ENCODE measurements at regions not wholly inside any gene's neighbourhood (a gene's known extent, or its start where the extent isn't known, plus 50 kb on each side); places are given as distances from the start of the nearest gene placed in this dataset.

DNA sequence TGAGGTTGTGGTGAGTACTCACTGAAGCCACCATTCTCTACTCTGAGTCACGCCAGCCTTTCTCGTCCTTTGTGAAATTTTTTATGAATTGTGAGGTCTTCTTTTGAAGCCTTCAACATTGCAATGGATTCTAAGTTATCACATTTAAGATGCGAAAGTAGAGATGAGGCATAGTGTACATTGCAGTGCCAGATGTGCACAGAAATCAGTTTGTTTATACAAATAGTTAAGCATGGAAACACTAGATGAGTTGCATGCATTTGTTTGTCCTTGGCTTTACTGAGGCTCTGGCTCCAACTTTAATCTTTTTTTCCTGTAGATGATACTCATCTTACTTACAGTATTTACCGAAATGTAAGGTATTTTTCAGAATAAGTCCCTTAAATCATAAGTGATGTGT is 453.7 kb upstream of the RIOK2 start (continued):
- TF ChIP-seq, protein P1, sequence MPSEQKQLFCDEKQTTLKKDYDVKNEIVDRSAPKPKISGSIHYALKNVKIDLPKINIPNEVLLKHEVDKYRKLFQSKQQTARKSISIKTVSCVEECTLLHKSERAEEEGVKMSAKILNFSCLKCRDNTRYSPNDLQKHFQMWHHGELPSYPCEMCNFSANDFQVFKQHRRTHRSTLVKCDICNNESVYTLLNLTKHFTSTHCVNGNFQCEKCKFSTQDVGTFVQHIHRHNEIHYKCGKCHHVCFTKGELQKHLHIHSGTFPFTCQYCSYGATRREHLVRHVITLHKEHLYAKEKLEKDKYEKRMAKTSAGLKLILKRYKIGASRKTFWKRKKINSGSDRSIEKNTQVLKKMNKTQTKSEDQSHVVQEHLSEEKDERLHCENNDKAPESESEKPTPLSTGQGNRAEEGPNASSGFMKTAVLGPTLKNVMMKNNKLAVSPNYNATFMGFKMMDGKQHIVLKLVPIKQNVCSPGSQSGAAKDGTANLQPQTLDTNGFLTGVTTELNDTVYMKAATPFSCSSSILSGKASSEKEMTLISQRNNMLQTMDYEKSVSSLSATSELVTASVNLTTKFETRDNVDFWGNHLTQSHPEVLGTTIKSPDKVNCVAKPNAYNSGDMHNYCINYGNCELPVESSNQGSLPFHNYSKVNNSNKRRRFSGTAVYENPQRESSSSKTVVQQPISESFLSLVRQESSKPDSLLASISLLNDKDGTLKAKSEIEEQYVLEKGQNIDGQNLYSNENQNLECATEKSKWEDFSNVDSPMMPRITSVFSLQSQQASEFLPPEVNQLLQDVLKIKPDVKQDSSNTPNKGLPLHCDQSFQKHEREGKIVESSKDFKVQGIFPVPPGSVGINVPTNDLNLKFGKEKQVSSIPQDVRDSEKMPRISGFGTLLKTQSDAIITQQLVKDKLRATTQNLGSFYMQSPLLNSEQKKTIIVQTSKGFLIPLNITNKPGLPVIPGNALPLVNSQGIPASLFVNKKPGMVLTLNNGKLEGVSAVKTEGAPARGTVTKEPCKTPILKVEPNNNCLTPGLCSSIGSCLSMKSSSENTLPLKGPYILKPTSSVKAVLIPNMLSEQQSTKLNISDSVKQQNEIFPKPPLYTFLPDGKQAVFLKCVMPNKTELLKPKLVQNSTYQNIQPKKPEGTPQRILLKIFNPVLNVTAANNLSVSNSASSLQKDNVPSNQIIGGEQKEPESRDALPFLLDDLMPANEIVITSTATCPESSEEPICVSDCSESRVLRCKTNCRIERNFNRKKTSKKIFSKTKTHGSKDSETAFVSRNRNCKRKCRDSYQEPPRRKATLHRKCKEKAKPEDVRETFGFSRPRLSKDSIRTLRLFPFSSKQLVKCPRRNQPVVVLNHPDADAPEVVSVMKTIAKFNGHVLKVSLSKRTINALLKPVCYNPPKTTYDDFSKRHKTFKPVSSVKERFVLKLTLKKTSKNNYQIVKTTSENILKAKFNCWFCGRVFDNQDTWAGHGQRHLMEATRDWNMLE (tag by site-specific recombination; conservative IDR thresholded peaks at IDR 0.05; ENCODE audit: low read depth), result no peak
- TF ChIP-seq ZNF140 (tag by site-specific recombination; IDR thresholded peaks at IDR 0.05), result no peak
- no peak for TF ChIP-seq ZNF10 (tag by site-specific recombination; IDR thresholded peaks at IDR 0.05)
- TF ChIP-seq, protein P2, sequence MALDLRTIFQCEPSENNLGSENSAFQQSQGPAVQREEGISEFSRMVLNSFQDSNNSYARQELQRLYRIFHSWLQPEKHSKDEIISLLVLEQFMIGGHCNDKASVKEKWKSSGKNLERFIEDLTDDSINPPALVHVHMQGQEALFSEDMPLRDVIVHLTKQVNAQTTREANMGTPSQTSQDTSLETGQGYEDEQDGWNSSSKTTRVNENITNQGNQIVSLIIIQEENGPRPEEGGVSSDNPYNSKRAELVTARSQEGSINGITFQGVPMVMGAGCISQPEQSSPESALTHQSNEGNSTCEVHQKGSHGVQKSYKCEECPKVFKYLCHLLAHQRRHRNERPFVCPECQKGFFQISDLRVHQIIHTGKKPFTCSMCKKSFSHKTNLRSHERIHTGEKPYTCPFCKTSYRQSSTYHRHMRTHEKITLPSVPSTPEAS (tag by site-specific recombination; IDR thresholded peaks at IDR 0.05), result no peak
- TF ChIP-seq, protein P3, sequence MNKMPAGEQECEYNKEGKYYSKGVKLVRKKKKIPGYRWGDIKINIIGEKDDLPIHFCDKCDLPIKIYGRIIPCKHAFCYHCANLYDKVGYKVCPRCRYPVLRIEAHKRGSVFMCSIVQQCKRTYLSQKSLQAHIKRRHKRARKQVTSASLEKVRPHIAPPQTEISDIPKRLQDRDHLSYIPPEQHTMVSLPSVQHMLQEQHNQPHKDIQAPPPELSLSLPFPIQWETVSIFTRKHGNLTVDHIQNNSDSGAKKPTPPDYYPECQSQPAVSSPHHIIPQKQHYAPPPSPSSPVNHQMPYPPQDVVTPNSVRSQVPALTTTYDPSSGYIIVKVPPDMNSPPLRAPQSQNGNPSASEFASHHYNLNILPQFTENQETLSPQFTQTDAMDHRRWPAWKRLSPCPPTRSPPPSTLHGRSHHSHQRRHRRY (tag by site-specific recombination; IDR thresholded peaks at IDR 0.05), result no peak
- TF ChIP-seq ZNF292 (tag by site-specific recombination; IDR thresholded peaks at IDR 0.05; ENCODE audit: borderline replicate concordance, low read depth), result no peak
- TF ChIP-seq SALL2 (tag by site-specific recombination; IDR thresholded peaks at IDR 0.05; ENCODE audit: borderline replicate concordance), result no peak
- TF ChIP-seq SP7 (tag by site-specific recombination; IDR thresholded peaks at IDR 0.05), result no peak
- no peak for TF ChIP-seq MYNN (tag by site-specific recombination; IDR thresholded peaks at IDR 0.05; ENCODE audit: borderline replicate concordance)
- no peak for TF ChIP-seq ZNF23 (tag by site-specific recombination; IDR thresholded peaks at IDR 0.05; ENCODE audit: borderline replicate concordance)
- TF ChIP-seq, protein P4, sequence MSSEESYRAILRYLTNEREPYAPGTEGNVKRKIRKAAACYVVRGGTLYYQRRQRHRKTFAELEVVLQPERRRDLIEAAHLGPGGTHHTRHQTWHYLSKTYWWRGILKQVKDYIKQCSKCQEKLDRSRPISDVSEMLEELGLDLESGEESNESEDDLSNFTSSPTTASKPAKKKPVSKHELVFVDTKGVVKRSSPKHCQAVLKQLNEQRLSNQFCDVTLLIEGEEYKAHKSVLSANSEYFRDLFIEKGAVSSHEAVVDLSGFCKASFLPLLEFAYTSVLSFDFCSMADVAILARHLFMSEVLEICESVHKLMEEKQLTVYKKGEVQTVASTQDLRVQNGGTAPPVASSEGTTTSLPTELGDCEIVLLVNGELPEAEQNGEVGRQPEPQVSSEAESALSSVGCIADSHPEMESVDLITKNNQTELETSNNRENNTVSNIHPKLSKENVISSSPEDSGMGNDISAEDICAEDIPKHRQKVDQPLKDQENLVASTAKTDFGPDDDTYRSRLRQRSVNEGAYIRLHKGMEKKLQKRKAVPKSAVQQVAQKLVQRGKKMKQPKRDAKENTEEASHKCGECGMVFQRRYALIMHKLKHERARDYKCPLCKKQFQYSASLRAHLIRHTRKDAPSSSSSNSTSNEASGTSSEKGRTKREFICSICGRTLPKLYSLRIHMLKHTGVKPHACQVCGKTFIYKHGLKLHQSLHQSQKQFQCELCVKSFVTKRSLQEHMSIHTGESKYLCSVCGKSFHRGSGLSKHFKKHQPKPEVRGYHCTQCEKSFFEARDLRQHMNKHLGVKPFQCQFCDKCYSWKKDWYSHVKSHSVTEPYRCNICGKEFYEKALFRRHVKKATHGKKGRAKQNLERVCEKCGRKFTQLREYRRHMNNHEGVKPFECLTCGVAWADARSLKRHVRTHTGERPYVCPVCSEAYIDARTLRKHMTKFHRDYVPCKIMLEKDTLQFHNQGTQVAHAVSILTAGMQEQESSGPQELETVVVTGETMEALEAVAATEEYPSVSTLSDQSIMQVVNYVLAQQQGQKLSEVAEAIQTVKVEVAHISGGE (tag by site-specific recombination; conservative IDR thresholded peaks at IDR 0.05; ENCODE audit: low read depth), result no peak

DNA sequence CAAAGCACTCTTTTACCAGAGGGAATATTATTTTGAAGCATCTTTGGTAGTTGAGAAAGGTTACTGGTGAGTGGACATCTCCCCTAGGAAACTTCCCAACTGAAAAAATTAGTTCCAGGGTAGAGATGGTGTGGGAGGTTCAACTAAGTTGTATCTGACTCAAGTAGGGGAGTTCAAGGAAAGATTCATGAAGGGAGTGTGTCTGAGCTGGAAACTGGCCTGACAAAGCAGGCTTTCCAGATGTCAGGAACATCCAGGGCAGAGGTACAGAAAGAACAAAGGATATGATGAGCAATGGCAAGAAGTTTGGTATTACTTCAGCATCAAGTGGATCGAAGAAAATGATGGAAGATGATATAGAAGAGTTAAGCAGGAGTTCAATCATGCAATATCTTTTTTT is 458.0 kb upstream of the RIOK2 start:
- no peak overlapping the region for H3K27ac ChIP-seq (ENCODE audit: extremely low read depth, low read depth, low read length)
- TF ChIP-seq ZNF140 (tag by site-specific recombination; IDR thresholded peaks at IDR 0.05), result no peak
- no peaks in the 10 kb centered on the region for H3K4me1 ChIP-seq (ENCODE audit: control insufficient read depth, insufficient read depth, low read length)
- H3K4me3 ChIP-seq (ENCODE audit: low read depth, low read length), result no peak overlapping the region
- H3K36me3 ChIP-seq (ENCODE audit: control insufficient read depth in 2 of 2, insufficient read depth in 1 of 2, low read length in 2 of 2), result no peaks in the 10 kb centered on the region
- no peaks in the 10 kb centered on the region for H3K9me3 ChIP-seq (ENCODE audit: control insufficient read depth, insufficient read depth, low read depth, low read length)
- ChIA-PET POLR2A (no interaction called here), CTCF (no interaction called here)

DNA sequence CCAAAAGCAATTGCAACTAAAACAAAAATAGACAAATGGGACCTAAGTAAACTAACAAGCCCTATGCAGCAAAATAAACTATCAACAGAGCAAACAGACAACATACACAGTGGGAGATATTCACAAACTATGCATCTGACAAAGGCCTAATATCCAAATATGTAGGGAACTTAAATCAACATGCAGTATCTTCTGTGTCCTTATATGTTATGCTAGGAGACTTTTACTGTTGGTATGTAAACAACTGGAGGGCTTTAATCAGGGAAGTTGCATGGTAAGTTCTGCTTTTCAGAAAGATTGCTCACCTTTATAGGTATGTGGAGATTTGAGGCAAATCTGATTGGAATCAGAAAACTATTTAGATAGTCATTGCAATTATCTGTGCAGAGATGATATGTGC is 461.2 kb upstream of the RIOK2 start:
- H3K36me3 ChIP-seq (ENCODE audit: control insufficient read depth in 2 of 2, insufficient read depth in 1 of 2, low read length in 2 of 2), result no peaks in the 10 kb centered on the region
- TF ChIP-seq ZNF596 (tag by site-specific recombination; IDR thresholded peaks at IDR 0.05) (no peak), MEIS1 (CRISPR knock-in tag; IDR thresholded peaks at IDR 0.05; ENCODE audit: borderline replicate concordance) (no peak), ZNF610 (tag by site-specific recombination; IDR thresholded peaks at IDR 0.05; ENCODE audit: borderline replicate concordance) (no peak), IKZF3 (tag by site-specific recombination; IDR thresholded peaks at IDR 0.05) (no peak)
- TF ChIP-seq, protein P5, sequence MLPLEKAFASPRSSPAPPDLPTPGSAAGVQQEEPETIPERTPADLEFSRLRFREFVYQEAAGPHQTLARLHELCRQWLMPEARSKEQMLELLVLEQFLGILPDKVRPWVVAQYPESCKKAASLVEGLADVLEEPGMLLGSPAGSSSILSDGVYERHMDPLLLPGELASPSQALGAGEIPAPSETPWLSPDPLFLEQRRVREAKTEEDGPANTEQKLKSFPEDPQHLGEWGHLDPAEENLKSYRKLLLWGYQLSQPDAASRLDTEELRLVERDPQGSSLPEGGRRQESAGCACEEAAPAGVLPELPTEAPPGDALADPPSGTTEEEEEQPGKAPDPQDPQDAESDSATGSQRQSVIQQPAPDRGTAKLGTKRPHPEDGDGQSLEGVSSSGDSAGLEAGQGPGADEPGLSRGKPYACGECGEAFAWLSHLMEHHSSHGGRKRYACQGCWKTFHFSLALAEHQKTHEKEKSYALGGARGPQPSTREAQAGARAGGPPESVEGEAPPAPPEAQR (tag by site-specific recombination; IDR thresholded peaks at IDR 0.05), result no peak
- TF ChIP-seq, protein P6, sequence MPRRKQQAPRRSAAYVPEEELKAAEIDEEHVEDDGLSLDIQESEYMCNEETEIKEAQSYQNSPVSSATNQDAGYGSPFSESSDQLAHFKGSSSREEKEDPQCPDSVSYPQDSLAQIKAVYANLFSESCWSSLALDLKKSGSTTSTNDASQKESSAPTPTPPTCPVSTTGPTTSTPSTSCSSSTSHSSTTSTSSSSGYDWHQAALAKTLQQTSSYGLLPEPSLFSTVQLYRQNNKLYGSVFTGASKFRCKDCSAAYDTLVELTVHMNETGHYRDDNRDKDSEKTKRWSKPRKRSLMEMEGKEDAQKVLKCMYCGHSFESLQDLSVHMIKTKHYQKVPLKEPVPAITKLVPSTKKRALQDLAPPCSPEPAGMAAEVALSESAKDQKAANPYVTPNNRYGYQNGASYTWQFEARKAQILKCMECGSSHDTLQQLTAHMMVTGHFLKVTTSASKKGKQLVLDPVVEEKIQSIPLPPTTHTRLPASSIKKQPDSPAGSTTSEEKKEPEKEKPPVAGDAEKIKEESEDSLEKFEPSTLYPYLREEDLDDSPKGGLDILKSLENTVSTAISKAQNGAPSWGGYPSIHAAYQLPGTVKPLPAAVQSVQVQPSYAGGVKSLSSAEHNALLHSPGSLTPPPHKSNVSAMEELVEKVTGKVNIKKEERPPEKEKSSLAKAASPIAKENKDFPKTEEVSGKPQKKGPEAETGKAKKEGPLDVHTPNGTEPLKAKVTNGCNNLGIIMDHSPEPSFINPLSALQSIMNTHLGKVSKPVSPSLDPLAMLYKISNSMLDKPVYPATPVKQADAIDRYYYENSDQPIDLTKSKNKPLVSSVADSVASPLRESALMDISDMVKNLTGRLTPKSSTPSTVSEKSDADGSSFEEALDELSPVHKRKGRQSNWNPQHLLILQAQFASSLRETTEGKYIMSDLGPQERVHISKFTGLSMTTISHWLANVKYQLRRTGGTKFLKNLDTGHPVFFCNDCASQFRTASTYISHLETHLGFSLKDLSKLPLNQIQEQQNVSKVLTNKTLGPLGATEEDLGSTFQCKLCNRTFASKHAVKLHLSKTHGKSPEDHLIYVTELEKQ (tag by site-specific recombination; IDR thresholded peaks at IDR 0.05; ENCODE audit: borderline replicate concordance), result no peak

More for the DNA sequence above, 461.2 kb upstream of the RIOK2 start:
- ChIA-PET POLR2A (no interaction called here), CTCF (no interaction called here)
- Histone ChIP-seq H3K4me1 (ENCODE audit: control insufficient read depth, insufficient read depth, low read length) (no peaks in the 10 kb centered on the region), H3K4me3 (ENCODE audit: low read depth, low read length) (no peak overlapping the region), H3K9me3 (ENCODE audit: control insufficient read depth, insufficient read depth, low read depth, low read length) (no peaks in the 10 kb centered on the region), H3K27ac (ENCODE audit: extremely low read depth, low read depth, low read length) (no peak overlapping the region)
